GM23248 (cell line): ENCODE measurements at regions not wholly inside any gene's neighbourhood (a gene's known extent, or its start where the extent isn't known, plus 50 kb on each side); places are given as distances from the start of the nearest gene placed in this dataset.

ENCODE experiments used
- DNase-seq: peaks from one replicate; pipeline ENCODE4 v3.0.0-alpha.2; 2015
- H2AFZ ChIP-seq: fragments of 200-600 bp; sonication (generic); 2 replicates; pipeline ENCODE4 v1.6.1; 2016; ENCODE audit warnings: antibody characterized with exemption
- H3F3A ChIP-seq: fragments of 200-600 bp; sonication (generic); 2 replicates; pipeline ENCODE4 v1.6.1; 2016; ENCODE audit warnings: mild to moderate bottlenecking, antibody characterized with exemption, mixed run types; ENCODE audit not compliant: insufficient read depth
- H3K27ac ChIP-seq: fragments of 200-600 bp; sonication (generic); 2 replicates; pipeline ENCODE4 v1.5.1; 2016; ENCODE audit warnings: mild to moderate bottlenecking
- H3K27me3 ChIP-seq: fragments of 200-600 bp; sonication (generic); replicated peaks from 2 replicates; pipeline ENCODE4 v1.6.1; 2016; ENCODE audit warnings: mild to moderate bottlenecking; ENCODE audit not compliant: insufficient read depth
- H3K36me3 ChIP-seq: fragments of 200-600 bp; sonication (generic); 2 replicates; pipeline ENCODE4 v1.6.1; 2016; ENCODE audit warnings: low read depth, mild to moderate bottlenecking
- H3K4me1 ChIP-seq: fragments of 200-600 bp; sonication (generic); 2 replicates; pipeline ENCODE4 v1.6.1; 2016; ENCODE audit warnings: mild to moderate bottlenecking; ENCODE audit not compliant: insufficient read depth
- H3K4me2 ChIP-seq: fragments of 200-600 bp; sonication (generic); one replicate; pipeline ENCODE4 v1.6.1; 2016; ENCODE audit warnings: mild to moderate bottlenecking; ENCODE audit not compliant: unreplicated experiment
- H3K4me3 ChIP-seq: fragments of 200-600 bp; sonication (generic); 2 replicates; pipeline ENCODE4 v1.5.1; 2016; ENCODE audit warnings: mild to moderate bottlenecking
- H3K79me2 ChIP-seq: fragments of 200-600 bp; sonication (generic); 2 replicates; pipeline ENCODE4 v1.6.1; 2016; ENCODE audit warnings: mild to moderate bottlenecking; ENCODE audit not compliant: insufficient read depth
- H3K9ac ChIP-seq: fragments of 200-600 bp; sonication (generic); 2 replicates; pipeline ENCODE4 v1.6.1; 2016; ENCODE audit warnings: mild to moderate bottlenecking
- H3K9me2 ChIP-seq: fragments of 200-600 bp; sonication (generic); 2 replicates; pipeline ENCODE4 v1.6.1; 2016; ENCODE audit warnings: mixed run types, mild to moderate bottlenecking, moderate library complexity; ENCODE audit not compliant: insufficient read depth
- H3K9me3 ChIP-seq: fragments of 200-600 bp; sonication (generic); one replicate; pipeline ENCODE4 v1.6.1; 2017; ENCODE audit warnings: low read depth
- H4K20me1 ChIP-seq: fragments of 200-600 bp; sonication (generic); 2 replicates; pipeline ENCODE4 v1.6.0; 2016; ENCODE audit not compliant: insufficient read depth
- EZH2 ChIP-seq: fragments of 200-600 bp; sonication (generic); IDR thresholded peaks from 2 replicates; pipeline ENCODE4 v1.6.1; 2018; ENCODE audit warnings: antibody characterized with exemption, mild to moderate bottlenecking; ENCODE audit not compliant: insufficient read depth, poor library complexity, severe bottlenecking
- EZH2phosphoT487 ChIP-seq: fragments of 200-600 bp; sonication (generic); IDR thresholded peaks from 2 replicates; pipeline ENCODE4 v1.6.1; 2018; ENCODE audit warnings: antibody characterized with exemption, moderate library complexity, mild to moderate bottlenecking, low read depth; ENCODE audit not compliant: insufficient read depth
- WGBS, 2 experiments: methylation state at CpG; one replicate each; pipeline ENCODE4 v1.1.6; 2015 to 2017; ENCODE audit warnings: low lambda C conversion rate in 2 of 2, low coverage in 1 of 2; ENCODE audit errors: missing lambda C conversion rate in 2 of 2; 5-methylcytosine and 5-hydroxymethylcytosine counted together
- in situ Hi-C: fragments of 300-500 bp; cut with MboI; formaldehyde crosslinking; loops from 2 replicates; pipeline ENCODE4 v1.15.0; 2020

DNA sequence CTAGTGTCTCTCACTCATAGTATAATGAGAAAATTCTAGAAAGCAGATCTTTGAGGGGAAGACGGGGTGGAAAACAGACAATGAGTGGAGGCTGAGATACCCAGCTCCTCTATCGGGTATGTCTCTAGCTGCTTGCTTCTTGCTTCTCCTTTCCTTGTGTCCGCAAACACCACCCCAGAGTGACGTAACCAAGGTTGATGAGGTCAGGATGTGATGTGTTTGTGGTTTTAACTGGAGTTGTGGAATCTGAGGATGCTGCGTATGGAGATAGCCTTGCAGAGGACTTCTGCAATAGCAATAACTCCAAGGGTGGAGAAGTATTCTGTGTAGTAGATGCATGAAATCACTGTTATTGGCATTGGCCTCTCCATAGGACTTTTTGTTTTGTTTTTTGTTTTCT, 132.7 kb upstream of the IFNGR1 start:
- Histone ChIP-seq H3K9ac (no peak overlapping the region), H3K4me1 (no peaks in the 10 kb centered on the region), H2AFZ (no peak overlapping the region), H3K4me3 (no peak overlapping the region), H3K9me2 (no peaks in the 10 kb centered on the region), H3F3A (no peaks in the 10 kb centered on the region), H3K36me3 (no peaks in the 10 kb centered on the region), H4K20me1 (no peaks in the 10 kb centered on the region), H3K27ac (no peak overlapping the region), H3K27me3 (no peaks in the 10 kb centered on the region), H3K4me2 (no peak overlapping the region), H3K9me3 (no peaks in the 10 kb centered on the region), H3K79me2 (no peaks in the 10 kb centered on the region)
- DNase-seq: no peak
- 79 to 81% methylated on average over 5 of the region's 5 CpGs for WGBS, 2 experiments
- in situ Hi-C loops: no loop called here
- TF ChIP-seq EZH2 (no peak), EZH2phosphoT487 (no peak)

DNA sequence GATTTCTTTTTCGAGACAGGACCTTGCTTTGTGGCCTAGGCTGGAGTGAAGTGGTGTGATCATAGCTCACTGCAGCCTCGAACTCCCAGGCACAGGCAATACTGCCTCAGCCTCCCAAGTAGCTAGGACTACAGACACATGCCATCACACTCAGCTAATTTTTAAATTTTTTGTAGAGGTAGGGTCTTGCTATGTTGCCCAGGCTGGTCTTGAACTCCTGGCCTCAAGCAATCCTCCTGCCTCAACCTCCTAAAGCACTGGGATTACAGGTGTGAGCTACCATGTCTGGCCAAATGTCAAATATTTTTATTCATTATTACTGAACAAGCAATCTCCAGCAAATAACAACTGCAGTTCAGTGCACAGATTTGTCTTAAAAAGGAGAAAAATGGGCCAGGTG, 131.7 kb upstream of the IFNGR1 start:
- WGBS, 2 experiments: 13 to 21% methylated on average over 2 of the region's 2 CpGs
- Histone ChIP-seq H3K27ac (no peak overlapping the region), H3K9ac (no peak overlapping the region), H3F3A (no peaks in the 10 kb centered on the region), H3K4me2 (no peak overlapping the region), H4K20me1 (no peaks in the 10 kb centered on the region), H3K9me3 (no peaks in the 10 kb centered on the region), H3K9me2 (no peaks in the 10 kb centered on the region), H3K36me3 (no peaks in the 10 kb centered on the region), H3K4me3 (no peak overlapping the region), H3K4me1 (no peaks in the 10 kb centered on the region), H2AFZ (no peak overlapping the region), H3K79me2 (no peaks in the 10 kb centered on the region), H3K27me3 (no peaks in the 10 kb centered on the region)
- in situ Hi-C loops: no loop called here
- no peak for DNase-seq
- TF ChIP-seq EZH2 (no peak), EZH2phosphoT487 (no peak)

DNA sequence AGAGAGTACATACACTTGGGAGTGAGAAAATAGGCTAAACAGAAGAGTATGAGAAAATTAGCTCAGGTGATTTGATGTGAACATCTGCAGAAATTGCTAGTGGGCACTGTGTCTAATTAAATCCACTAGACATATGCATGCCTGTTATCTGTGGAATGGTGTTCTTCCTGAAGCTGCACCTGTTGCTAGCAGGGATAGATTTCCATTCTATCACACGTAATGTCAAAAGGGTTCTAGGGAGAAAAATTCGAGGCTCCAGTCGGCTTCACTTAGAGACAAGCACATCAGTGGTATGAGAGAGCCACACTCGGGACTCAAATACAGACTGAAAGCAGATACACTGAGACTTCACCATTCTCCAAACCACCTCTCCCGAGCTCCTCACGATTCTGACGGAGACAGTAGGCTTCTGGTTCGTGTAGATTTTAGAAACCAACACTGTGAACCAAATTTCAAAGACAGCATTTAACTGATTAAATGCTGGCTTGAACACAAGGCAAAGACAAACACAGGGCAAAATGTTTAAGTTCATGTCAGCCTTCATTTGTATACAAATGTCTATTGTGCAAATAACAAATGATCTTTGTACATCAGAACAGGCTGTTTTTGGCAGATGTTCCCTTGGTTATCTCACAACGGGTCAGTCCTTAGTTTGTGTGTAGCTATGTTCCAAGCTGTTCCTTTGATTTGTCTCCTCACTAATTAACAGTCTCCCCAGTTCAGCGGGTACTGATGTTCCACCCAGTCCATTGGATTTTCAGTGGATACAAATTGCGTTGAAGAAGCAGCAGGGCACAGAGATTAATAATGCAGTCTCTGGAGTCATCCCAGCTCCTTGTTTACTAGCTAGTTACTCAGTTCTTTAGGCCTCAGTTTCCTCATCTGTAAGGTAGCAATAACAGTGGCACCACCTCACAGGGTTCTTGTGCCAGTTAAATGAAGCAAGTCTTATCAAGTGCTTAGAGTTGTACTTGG, 131.0 kb upstream of the IFNGR1 start:
- H3K27ac ChIP-seq: no peak overlapping the region
- no peaks in the 10 kb centered on the region for H3K36me3 ChIP-seq
- H3F3A ChIP-seq: no peaks in the 10 kb centered on the region
- H3K4me2 ChIP-seq: no peak overlapping the region
- no peak overlapping the region for H2AFZ ChIP-seq
- no peaks in the 10 kb centered on the region for H3K79me2 ChIP-seq
- DNase-seq: no peak
- TF ChIP-seq EZH2: no peak
- TF ChIP-seq EZH2phosphoT487: no peak
- H4K20me1 ChIP-seq: no peaks in the 10 kb centered on the region
- in situ Hi-C loops: no loop called here
- H3K27me3 ChIP-seq: no peaks in the 10 kb centered on the region
- 55 to 57% methylated on average over 11 of the region's 11 CpGs for WGBS, 2 experiments
- no peaks in the 10 kb centered on the region for H3K9me3 ChIP-seq
- H3K4me3 ChIP-seq: no peak overlapping the region
- no peaks in the 10 kb centered on the region for H3K9me2 ChIP-seq
- H3K4me1 ChIP-seq: no peaks in the 10 kb centered on the region
- H3K9ac ChIP-seq: no peak overlapping the region

DNA sequence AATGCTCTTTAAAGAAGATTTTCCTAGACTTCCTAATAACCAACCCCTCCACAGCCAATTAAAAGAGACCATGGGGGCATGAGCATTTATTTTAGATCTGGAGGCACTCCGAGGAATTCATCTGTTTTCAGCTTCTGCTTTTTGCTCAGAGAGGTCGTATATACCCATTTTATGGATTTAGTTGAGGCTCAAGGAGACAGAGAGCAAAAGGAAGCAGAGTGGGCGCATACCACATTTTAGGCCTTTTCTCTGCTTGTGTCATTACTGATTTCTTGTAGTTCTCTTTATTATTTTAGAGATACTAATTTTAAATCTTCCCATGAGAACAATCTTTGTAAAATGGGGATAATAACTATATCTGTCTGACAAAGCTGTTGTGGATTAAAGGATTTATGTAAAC, 129.6 kb upstream of the IFNGR1 start:
- in situ Hi-C loops: no loop called here

More for the DNA sequence above, 129.6 kb upstream of the IFNGR1 start:
- H2AFZ ChIP-seq: no peak overlapping the region
- no peak for DNase-seq
- no peaks in the 10 kb centered on the region for H4K20me1 ChIP-seq
- no peak for TF ChIP-seq EZH2phosphoT487
- TF ChIP-seq EZH2: no peak
- H3K9ac ChIP-seq: no peak overlapping the region
- no peaks in the 10 kb centered on the region for H3K79me2 ChIP-seq
- H3F3A ChIP-seq: no peaks in the 10 kb centered on the region
- H3K27me3 ChIP-seq: no peaks in the 10 kb centered on the region
- H3K27ac ChIP-seq: no peak overlapping the region
- WGBS, 2 experiments: 49 to 51% methylated on average over 3 of the region's 3 CpGs
- no peaks in the 10 kb centered on the region for H3K9me2 ChIP-seq
- no peak overlapping the region for H3K4me3 ChIP-seq
- H3K4me1 ChIP-seq: no peaks in the 10 kb centered on the region
- H3K36me3 ChIP-seq: no peaks in the 10 kb centered on the region
- no peaks in the 10 kb centered on the region for H3K9me3 ChIP-seq
- H3K4me2 ChIP-seq: no peak overlapping the region
